GM19463 (cell line): ENCODE measurements at regions not wholly inside any gene's neighbourhood (a gene's known extent, or its start where the extent isn't known, plus 50 kb on each side); places are given as distances from the start of the nearest gene placed in this dataset.

ENCODE experiments used
- ATAC-seq: cut with Tn5 transposase; IDR thresholded peaks from one replicate; pipeline ENCODE4 v1.9.1; 2021; ENCODE audit warnings: mild to moderate bottlenecking, moderate library complexity; ENCODE audit not compliant: unreplicated experiment

GRCh38 chr7:106485919-106486318 is 175.0 kb downstream of the CCDC71L start:
- no peak for ATAC-seq

GRCh38 chr7:106485031-106485551 is 175.9 kb downstream of the CCDC71L start:
- ATAC-seq = peak; percentile 40

- no peak for ATAC-seq
These were observed 176.4 kb downstream of the CCDC71L start for GRCh38 chr7:106484562-106484961.

- ATAC-seq = no peak
These were observed 178.9 kb downstream of the CCDC71L start for GRCh38 chr7:106482091-106482490.

- no peak for ATAC-seq
These were observed 180.3 kb downstream of the CCDC71L start for GRCh38 chr7:106480616-106481031.

GRCh38 chr7:106480161-106480579 is 180.8 kb downstream of the CCDC71L start:
- ATAC-seq = peak; percentile 56

- no peak for ATAC-seq
These were observed 184.2 kb downstream of the CCDC71L start for GRCh38 chr7:106476751-106477150.

- no peak for ATAC-seq
These were observed 188.0 kb upstream of the NAMPT start for GRCh38 chr7:106472741-106473140.

- no peak for ATAC-seq
These were observed 187.1 kb upstream of the NAMPT start for GRCh38 chr7:106471686-106472440.

GRCh38 chr7:106471021-106471420 is 186.2 kb upstream of the NAMPT start:
- ATAC-seq = no peak

- no peak for ATAC-seq
These were observed 182.1 kb upstream of the NAMPT start for GRCh38 chr7:106466867-106467266.

GRCh38 chr7:106465704-106466468 is 181.1 kb upstream of the NAMPT start:
- no peak for ATAC-seq

GRCh38 chr7:106464651-106465050 is 179.9 kb upstream of the NAMPT start:
- no peak for ATAC-seq

GRCh38 chr7:106463851-106464611 is 179.2 kb upstream of the NAMPT start:
- no peak for ATAC-seq

- ATAC-seq = no peak
These were observed 178.2 kb upstream of the NAMPT start for GRCh38 chr7:106462914-106463482.

- no peak for ATAC-seq
These were observed 177.6 kb upstream of the NAMPT start for GRCh38 chr7:106462365-106462859.

- no peak for ATAC-seq
These were observed 176.0 kb upstream of the NAMPT start for GRCh38 chr7:106460792-106461254.

GRCh38 chr7:106459397-106460072 is 174.8 kb upstream of the NAMPT start:
- ATAC-seq = no peak

- no peak for ATAC-seq
These were observed 172.9 kb upstream of the NAMPT start for GRCh38 chr7:106457678-106458077.

GRCh38 chr7:106456329-106456728 is 171.5 kb upstream of the NAMPT start:
- no peak for ATAC-seq
